ENCODE measurements at regions not wholly inside any gene's neighbourhood (a gene's known extent, or its start where the extent isn't known, plus 50 kb on each side); places are given as distances from the start of the nearest gene placed in this dataset.

GRCh38 chr12:107624493-107624892 is 61.1 kb upstream of the PWP1 start:
- TF ChIP-seq ZSCAN18 (tag by site-specific recombination; IDR thresholded peaks at IDR 0.05) = no peak
- TF ChIP-seq ZNF391 (tag by site-specific recombination; IDR thresholded peaks at IDR 0.05; ENCODE audit: borderline replicate concordance, low read depth) = no peak
- no peak for TF ChIP-seq ZNF133 (tag by site-specific recombination; IDR thresholded peaks at IDR 0.05)
- no peak for TF ChIP-seq CTCF (tag by site-specific recombination; IDR thresholded peaks at IDR 0.05)
- no peak for TF ChIP-seq ZNF677 (tag by site-specific recombination; IDR thresholded peaks at IDR 0.05)
- no peak for TF ChIP-seq ZNF747 (tag by site-specific recombination; IDR thresholded peaks at IDR 0.05)
- TF ChIP-seq ZNF362 (tag by site-specific recombination; IDR thresholded peaks at IDR 0.05) = no peak
- no peak for TF ChIP-seq ZNF548 (tag by site-specific recombination; IDR thresholded peaks at IDR 0.05)
- no peak for TF ChIP-seq KLF17 (tag by site-specific recombination; IDR thresholded peaks at IDR 0.05)
- TF ChIP-seq ZNF211 (tag by site-specific recombination; IDR thresholded peaks at IDR 0.05; ENCODE audit: low read depth) = no peak
- no peak for TF ChIP-seq SP3 (tag by site-specific recombination; IDR thresholded peaks at IDR 0.05)
- TF ChIP-seq ZNF792 (tag by site-specific recombination; IDR thresholded peaks at IDR 0.05) = no peak
- no peak for TF ChIP-seq ZNF19 (tag by site-specific recombination; IDR thresholded peaks at IDR 0.05; ENCODE audit: low read depth)
- no peak for TF ChIP-seq ZSCAN4 (tag by site-specific recombination; IDR thresholded peaks at IDR 0.05)
- TF ChIP-seq ZNF76 (tag by site-specific recombination; IDR thresholded peaks at IDR 0.05; ENCODE audit: borderline replicate concordance, low read depth) = no peak
- no peak for TF ChIP-seq PRDM1 (tag by site-specific recombination; IDR thresholded peaks at IDR 0.05)
- TF ChIP-seq AEBP2 (tag by site-specific recombination; IDR thresholded peaks at IDR 0.05; ENCODE audit: borderline replicate concordance) = no peak
- POLR2A ChIA-PET = no interaction called here

GRCh38 chr12:107631715-107632114 is 53.9 kb upstream of the PWP1 start:
- POLR2A ChIA-PET = no interaction called here
- Histone ChIP-seq H3K4me1 (ENCODE audit: control insufficient read depth, insufficient read depth, low read length) (no peaks in the 10 kb centered on the region), H3K4me3 (ENCODE audit: low read depth, low read length) (no peak overlapping the region), H3K27ac (ENCODE audit: extremely low read depth, low read depth, low read length) (no peak overlapping the region), H3K36me3 (ENCODE audit: control insufficient read depth in 2 of 2, insufficient read depth in 1 of 2, low read length in 2 of 2) (no peaks in the 10 kb centered on the region), H3K9me3 (ENCODE audit: control insufficient read depth, insufficient read depth, low read depth, low read length) (no peaks in the 10 kb centered on the region)
- CTCF ChIA-PET = interaction anchor here (2.2 kb wide), 1 partner anchor 10 kb away, joined by 5 read pairs; no protein-coding TSS in a partner anchor
- TF ChIP-seq BCL11A (tag by site-specific recombination; IDR thresholded peaks at IDR 0.05; ENCODE audit: low read depth) = no peak
- no peak for TF ChIP-seq ZNF10 (tag by site-specific recombination; IDR thresholded peaks at IDR 0.05)
- no peak for TF ChIP-seq ZNF837 (tag by site-specific recombination; IDR thresholded peaks at IDR 0.05)
- TF ChIP-seq ZNF148 (tag by site-specific recombination; IDR thresholded peaks at IDR 0.05; ENCODE audit: borderline replicate concordance) = no peak
- TF ChIP-seq ZNF624 (tag by site-specific recombination; IDR thresholded peaks at IDR 0.05) = no peak
- no peak for TF ChIP-seq ZNF654 (tag by site-specific recombination; IDR thresholded peaks at IDR 0.05; ENCODE audit: low read depth)
- no peak for TF ChIP-seq GLI2 (tag by site-specific recombination; IDR thresholded peaks at IDR 0.05; ENCODE audit: borderline replicate concordance, low read depth)
- no peak for TF ChIP-seq ZIC2 (tag by site-specific recombination; IDR thresholded peaks at IDR 0.05)

More at GRCh38 chr12:107624493-107624892, 61.1 kb upstream of the PWP1 start:
- Histone ChIP-seq H3K4me1 (ENCODE audit: control insufficient read depth, insufficient read depth, low read length) (no peaks in the 10 kb centered on the region), H3K4me3 (ENCODE audit: low read depth, low read length) (no peak overlapping the region), H3K9me3 (ENCODE audit: control insufficient read depth, insufficient read depth, low read depth, low read length) (no peaks in the 10 kb centered on the region; the same call in 1 of the 2 replicates), H3K27ac (ENCODE audit: extremely low read depth, low read depth, low read length) (no peak overlapping the region), H3K36me3 (ENCODE audit: control insufficient read depth in 2 of 2, insufficient read depth in 1 of 2, low read length in 2 of 2) (no peaks in the 10 kb centered on the region)
- CTCF ChIA-PET = interaction anchor here (0.6 to 1.4 kb wide), 2 partner anchors 14 to 73 kb away, joined by 3 to 4 read pairs; no protein-coding TSS in a partner anchor
